A673 (cell line): ENCODE measurements at regions not wholly inside any gene's neighbourhood (a gene's known extent, or its start where the extent isn't known, plus 50 kb on each side); places are given as distances from the start of the nearest gene placed in this dataset.

ENCODE experiments used
- BruUV-seq: library from RNA; stranded (reverse); fragments of 400-500 nt; replicated peaks from 2 replicates; lab custom pipeline; 2021; lab: Mats Ljungman, UMichigan
- CTCF ChIA-PET: fragments of 300-600 bp; sonication (Branson Sonifier 250); formaldehyde crosslinking; loops from one replicate; lab custom pipeline; 2022; ENCODE audit warnings: antibody characterized with exemption; lab: Charles Lee
- POLR2A ChIA-PET: fragments of 300-600 bp; sonication (Branson Sonifier 250); formaldehyde crosslinking; loops from one replicate; lab custom pipeline; 2022; ENCODE audit warnings: antibody characterized with exemption; ENCODE audit not compliant: low non-redundant PET; lab: Charles Lee
- DNase-seq: peaks from one replicate; pipeline ENCODE4 v3.0.0-alpha.2; 2015; ENCODE audit warnings: low spot score
- H3K27ac ChIP-seq: fragments of 200-600 bp; sonication (generic); 2 replicates; pipeline ENCODE4 v1.5.1; 2016; ENCODE audit warnings: mixed run types, low read depth, mild to moderate bottlenecking, mixed read lengths, antibody characterized with exemption, low read length; ENCODE audit not compliant: poor library complexity, severe bottlenecking
- H3K27me3 ChIP-seq: fragments of 200-600 bp; sonication (generic); replicated peaks from 2 replicates; pipeline ENCODE4 v1.6.1; 2017; ENCODE audit warnings: mixed run types, low read depth, mild to moderate bottlenecking, mixed read lengths, antibody characterized with exemption, low read length; ENCODE audit not compliant: insufficient read depth, poor library complexity
- H3K36me3 ChIP-seq: fragments of 200-600 bp; sonication (generic); 2 replicates; pipeline ENCODE4 v1.6.1; 2016; ENCODE audit warnings: mixed run types, mild to moderate bottlenecking, mixed read lengths, antibody characterized with exemption, low read length; ENCODE audit not compliant: insufficient read depth, poor library complexity, severe bottlenecking
- H3K4me1 ChIP-seq: fragments of 200-600 bp; sonication (generic); 2 replicates; pipeline ENCODE4 v1.6.1; 2017; ENCODE audit warnings: mixed run types, mild to moderate bottlenecking, mixed read lengths, antibody characterized with exemption, low read length; ENCODE audit not compliant: insufficient read depth, poor library complexity, severe bottlenecking
- H3K4me3 ChIP-seq: fragments of 200-600 bp; sonication (generic); 2 replicates; pipeline ENCODE4 v1.5.1; 2016; ENCODE audit warnings: low read depth, mixed run types, mild to moderate bottlenecking, mixed read lengths, low read length; ENCODE audit not compliant: poor library complexity, severe bottlenecking
- H3K9me3 ChIP-seq: fragments of 200-600 bp; sonication (generic); 2 replicates; pipeline ENCODE4 v1.6.1; 2016; ENCODE audit warnings: mixed run types, low read depth, mild to moderate bottlenecking, mixed read lengths, antibody characterized with exemption, low read length; ENCODE audit not compliant: poor library complexity, severe bottlenecking
- EZH2 ChIP-seq: fragments of 200-600 bp; sonication (generic); IDR thresholded peaks from 2 replicates; pipeline ENCODE4 v1.6.1; 2017; ENCODE audit warnings: borderline replicate concordance, low read depth, mild to moderate bottlenecking, mixed read lengths, antibody characterized with exemption, low read length; ENCODE audit not compliant: poor library complexity, severe bottlenecking
- intact Hi-C: fragments of 100-400 bp; cut with micrococcal nuclease; formaldehyde crosslinking; loops from one replicate; pipeline ENCODE4 v1.10.0; 2022; ENCODE audit not compliant: unreplicated experiment
- TF ChIP-seq, protein P1 (sequence below): fragments of 300-800, 200-600 bp; sonication (generic); conservative IDR thresholded peaks from 2 replicates; pipeline ENCODE4 v1.5.1; 2017; ENCODE audit warnings: low read depth, mild to moderate bottlenecking, antibody characterized with exemption, low read length, moderate library complexity, mixed read lengths

DNA sequence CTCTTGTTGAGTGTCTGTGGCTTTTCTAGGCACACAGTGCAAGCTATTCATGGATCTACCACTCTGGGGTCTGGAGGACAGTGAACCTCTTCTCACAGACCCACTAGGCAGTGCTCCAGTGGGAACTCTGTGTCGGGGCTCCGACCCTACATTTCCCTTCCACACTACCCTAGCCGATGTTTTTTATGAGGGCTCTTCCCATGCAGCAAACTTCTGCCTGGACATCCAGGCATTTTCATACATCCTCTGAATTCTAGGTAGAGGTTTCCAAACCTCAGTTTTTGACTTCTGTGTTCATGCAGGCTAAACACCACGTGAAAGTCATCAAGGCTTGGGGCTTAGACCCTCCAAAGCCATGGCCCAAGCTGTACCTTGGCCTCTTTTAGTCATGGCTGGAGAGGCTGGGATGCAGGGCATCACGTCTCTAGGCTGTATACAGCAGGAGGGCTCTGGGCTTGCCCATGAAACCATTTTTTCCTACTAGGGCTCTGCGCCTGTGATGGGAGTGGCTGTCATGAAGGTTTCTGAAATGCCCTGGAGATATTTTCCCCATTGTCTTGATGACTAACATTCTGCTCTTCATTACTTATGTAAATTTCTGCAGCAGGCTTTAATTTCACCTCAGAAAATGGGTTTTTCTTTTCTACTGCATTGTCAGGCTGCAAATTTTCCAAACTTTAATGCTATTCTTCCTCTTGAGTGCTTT lies 249.8 kb upstream of the CPEB2 start:
- ChIA-PET CTCF (no interaction called here), POLR2A (no interaction called here)
- no peak for TF ChIP-seq EZH2
- TF ChIP-seq, protein P1, sequence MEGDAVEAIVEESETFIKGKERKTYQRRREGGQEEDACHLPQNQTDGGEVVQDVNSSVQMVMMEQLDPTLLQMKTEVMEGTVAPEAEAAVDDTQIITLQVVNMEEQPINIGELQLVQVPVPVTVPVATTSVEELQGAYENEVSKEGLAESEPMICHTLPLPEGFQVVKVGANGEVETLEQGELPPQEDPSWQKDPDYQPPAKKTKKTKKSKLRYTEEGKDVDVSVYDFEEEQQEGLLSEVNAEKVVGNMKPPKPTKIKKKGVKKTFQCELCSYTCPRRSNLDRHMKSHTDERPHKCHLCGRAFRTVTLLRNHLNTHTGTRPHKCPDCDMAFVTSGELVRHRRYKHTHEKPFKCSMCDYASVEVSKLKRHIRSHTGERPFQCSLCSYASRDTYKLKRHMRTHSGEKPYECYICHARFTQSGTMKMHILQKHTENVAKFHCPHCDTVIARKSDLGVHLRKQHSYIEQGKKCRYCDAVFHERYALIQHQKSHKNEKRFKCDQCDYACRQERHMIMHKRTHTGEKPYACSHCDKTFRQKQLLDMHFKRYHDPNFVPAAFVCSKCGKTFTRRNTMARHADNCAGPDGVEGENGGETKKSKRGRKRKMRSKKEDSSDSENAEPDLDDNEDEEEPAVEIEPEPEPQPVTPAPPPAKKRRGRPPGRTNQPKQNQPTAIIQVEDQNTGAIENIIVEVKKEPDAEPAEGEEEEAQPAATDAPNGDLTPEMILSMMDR, result no peak
- no TSS peak for BruUV-seq
- no peak for DNase-seq
- H3K27ac ChIP-seq, result no peak overlapping the region
- no peaks in the 10 kb centered on the region for H3K4me1 ChIP-seq
- intact Hi-C loops, result no loop called here
- no peaks in the 10 kb centered on the region for H3K27me3 ChIP-seq
- peaks cover 27% of the 10 kb centered on the region for H3K9me3 ChIP-seq
- no peak overlapping the region for H3K4me3 ChIP-seq
- H3K36me3 ChIP-seq, result no peaks in the 10 kb centered on the region

DNA sequence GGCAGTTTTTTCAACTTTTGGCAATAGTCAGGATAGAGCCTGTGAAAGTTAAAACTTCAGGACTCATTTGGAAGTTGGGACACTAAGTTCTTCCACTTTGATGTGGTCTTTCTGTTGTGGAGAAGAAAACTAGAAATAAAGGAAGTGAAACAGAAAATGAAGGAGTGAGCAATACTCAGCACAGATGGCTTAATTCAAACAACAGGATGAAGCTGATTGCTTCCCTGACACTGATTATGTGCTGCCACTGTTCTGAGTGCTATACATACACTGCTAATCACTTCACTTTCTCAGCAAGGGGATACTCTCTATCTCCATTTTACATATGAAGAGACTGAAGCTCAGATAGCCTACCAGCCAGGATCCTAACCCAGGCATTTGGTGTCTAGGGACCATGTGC lies 235.1 kb upstream of the CPEB2 start:
- no peaks in the 10 kb centered on the region for H3K9me3 ChIP-seq
- intact Hi-C loops, result no loop called here
- H3K4me1 ChIP-seq, result no peaks in the 10 kb centered on the region
- H3K36me3 ChIP-seq, result no peaks in the 10 kb centered on the region
- BruUV-seq, result no TSS peak
- ChIA-PET CTCF (no interaction called here), POLR2A (no interaction called here)
- no peak for DNase-seq
- TF ChIP-seq, protein P1, result no peak
- no peak for TF ChIP-seq EZH2
- no peaks in the 10 kb centered on the region for H3K27me3 ChIP-seq
- no peak overlapping the region for H3K4me3 ChIP-seq
- H3K27ac ChIP-seq, result no peak overlapping the region

DNA sequence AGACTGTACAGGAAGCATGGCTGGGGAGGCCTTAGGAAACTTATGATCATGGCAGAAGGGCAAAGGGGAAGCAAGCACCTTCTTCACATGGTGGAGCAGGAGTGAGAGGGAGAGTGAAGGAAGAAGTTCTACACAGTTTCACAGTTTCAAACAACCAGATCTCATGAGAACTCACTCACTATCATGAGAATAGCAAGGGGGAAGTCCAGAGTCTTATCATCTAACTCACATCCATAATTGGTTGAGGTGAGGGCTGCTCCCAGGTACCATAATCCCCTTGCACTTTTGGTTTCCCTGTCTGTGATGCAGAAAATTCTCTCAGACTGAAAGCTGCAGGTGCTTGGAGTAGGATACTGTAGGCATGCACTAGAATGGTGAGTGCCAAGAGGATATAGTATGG lies 233.8 kb upstream of the CPEB2 start:
- H3K4me3 ChIP-seq, result no peak overlapping the region
- peaks cover 2% of the 10 kb centered on the region for H3K9me3 ChIP-seq
- ChIA-PET CTCF (no interaction called here), POLR2A (no interaction called here)
- no peak for TF ChIP-seq EZH2
- TF ChIP-seq, protein P1, result no peak
- no peak overlapping the region for H3K27ac ChIP-seq
- intact Hi-C loops, result no loop called here
- no peaks in the 10 kb centered on the region for H3K36me3 ChIP-seq
- no peaks in the 10 kb centered on the region for H3K27me3 ChIP-seq
- BruUV-seq, result no TSS peak
- H3K4me1 ChIP-seq, result no peaks in the 10 kb centered on the region
- no peak for DNase-seq
